MCF 10A (cell line): ENCODE measurements at regions not wholly inside any gene's neighbourhood (a gene's known extent, or its start where the extent isn't known, plus 50 kb on each side); places are given as distances from the start of the nearest gene placed in this dataset.

Experiments
- BruUV-seq: library from RNA; stranded (reverse); fragments of 400-500 nt; replicated peaks from 2 replicates; lab custom pipeline; 2021; lab: Mats Ljungman, UMichigan
- CTCF ChIA-PET: fragments of 300-600 bp; sonication (Branson Sonifier 250); formaldehyde crosslinking; extraction: SDS; loops from one replicate; lab custom pipeline; 2021; ENCODE audit warnings: antibody characterized with exemption, inconsistent platforms; lab: Yijun Ruan, JAX
- POLR2A ChIA-PET: fragments of 300-600, 350-650 bp; sonication (Branson Sonifier 250); formaldehyde crosslinking; extraction: SDS; loops from one replicate; lab custom pipeline; 2020; ENCODE audit warnings: antibody characterized with exemption, inconsistent platforms; lab: Yijun Ruan, JAX
- DNase-seq: peaks from one replicate; pipeline ENCODE4 v3.0.0-alpha.2; 2018; ENCODE audit not compliant: unreplicated experiment
- H3K27ac Mint-ChIP-seq: one replicate; pipeline ENCODE4 v1.8.0; 2022; ENCODE audit warnings: mild to moderate bottlenecking, low read depth, mixed read lengths; ENCODE audit not compliant: unreplicated experiment
- H3K27me3 Mint-ChIP-seq: one replicate; pipeline ENCODE4 v1.8.0; 2022; ENCODE audit warnings: mixed read lengths; ENCODE audit not compliant: insufficient read depth, unreplicated experiment
- H3K36me3 Mint-ChIP-seq: one replicate; pipeline ENCODE4 v1.8.0; 2022; ENCODE audit warnings: mild to moderate bottlenecking, moderate library complexity, mixed read lengths; ENCODE audit not compliant: insufficient read depth, unreplicated experiment
- H3K4me1 Mint-ChIP-seq: one replicate; pipeline ENCODE4 v1.8.0; 2022; ENCODE audit warnings: mixed read lengths; ENCODE audit not compliant: insufficient read depth, unreplicated experiment
- H3K4me3 Mint-ChIP-seq: one replicate; pipeline ENCODE4 v1.8.0; 2022; ENCODE audit warnings: mild to moderate bottlenecking, moderate library complexity, mixed read lengths; ENCODE audit not compliant: unreplicated experiment
- H3K9me3 Mint-ChIP-seq: one replicate; pipeline ENCODE4 v1.8.0; 2022; ENCODE audit warnings: mixed read lengths; ENCODE audit not compliant: unreplicated experiment
- CTCF ChIP-seq: fragments of 200-600 bp; IDR thresholded peaks from one replicate; pipeline ENCODE4 v1.8.0; 2022; ENCODE audit warnings: antibody characterized with exemption, mild to moderate bottlenecking; ENCODE audit not compliant: unreplicated experiment
- intact Hi-C: fragments of 100-400 bp; cut with micrococcal nuclease; formaldehyde crosslinking; loops from 2 replicates; pipeline ENCODE4 v1.14.1; 2022

GRCh38 chrX:97766501-97767095 is 882.9 kb downstream of the RPA4 start:
- peaks cover 40% of the 10 kb centered on the region for H3K27me3 Mint-ChIP-seq
- CTCF ChIA-PET: no interaction called here
- H3K27ac Mint-ChIP-seq: no peak overlapping the region
- no peak for DNase-seq
- no TSS peak for BruUV-seq
- H3K36me3 Mint-ChIP-seq: no peaks in the 10 kb centered on the region
- H3K4me3 Mint-ChIP-seq: no peak overlapping the region
- no peaks in the 10 kb centered on the region for H3K9me3 Mint-ChIP-seq
- intact Hi-C loops: no loop called here
- no peak for TF ChIP-seq CTCF
- POLR2A ChIA-PET: no interaction called here
- H3K4me1 Mint-ChIP-seq: no peaks in the 10 kb centered on the region

- CTCF ChIA-PET: no interaction called here
- H3K27me3 Mint-ChIP-seq: peaks cover 11% of the 10 kb centered on the region
- no peaks in the 10 kb centered on the region for H3K9me3 Mint-ChIP-seq
- H3K4me3 Mint-ChIP-seq: no peak overlapping the region
- no peak for TF ChIP-seq CTCF
- POLR2A ChIA-PET: no interaction called here
- no peak overlapping the region for H3K27ac Mint-ChIP-seq
- H3K36me3 Mint-ChIP-seq: no peaks in the 10 kb centered on the region
- DNase-seq: no peak
- H3K4me1 Mint-ChIP-seq: no peaks in the 10 kb centered on the region
- no TSS peak for BruUV-seq
- intact Hi-C loops: no loop called here
These were observed 903.6 kb downstream of the RPA4 start for GRCh38 chrX:97787311-97787710.

- ChIA-PET CTCF (interaction anchor here (0.7 kb wide), 2 partner anchors 10 to 73 kb away, joined by 3 to 6 read pairs; no protein-coding TSS in a partner anchor), POLR2A (no interaction called here)
- TF ChIP-seq CTCF: no peak
- intact Hi-C loops: no loop called here
- Mint-ChIP-seq H3K36me3 (no peaks in the 10 kb centered on the region), H3K27me3 (peaks cover 11% of the 10 kb centered on the region), H3K4me1 (no peaks in the 10 kb centered on the region), H3K9me3 (no peaks in the 10 kb centered on the region), H3K4me3 (no peak overlapping the region), H3K27ac (no peak overlapping the region)
- BruUV-seq: no TSS peak
- no peak for DNase-seq
These were observed 904.1 kb downstream of the RPA4 start for GRCh38 chrX:97787849-97788248.

GRCh38 chrX:97790850-97791249 is 907.1 kb downstream of the RPA4 start:
- Mint-ChIP-seq H3K4me1 (no peaks in the 10 kb centered on the region), H3K36me3 (no peaks in the 10 kb centered on the region), H3K27ac (no peak overlapping the region), H3K9me3 (no peaks in the 10 kb centered on the region), H3K27me3 (peaks cover 11% of the 10 kb centered on the region), H3K4me3 (no peak overlapping the region)
- ChIA-PET POLR2A (no interaction called here), CTCF (no interaction called here)
- no peak for TF ChIP-seq CTCF
- DNase-seq: no peak
- intact Hi-C loops: no loop called here
- BruUV-seq: no TSS peak
